Mammary epithelial cell (primary cell): ENCODE measurements at regions not wholly inside any gene's neighbourhood (a gene's known extent, or its start where the extent isn't known, plus 50 kb on each side); places are given as distances from the start of the nearest gene placed in this dataset.

Source experiments
- CTCF ChIP-seq, 2 donors: IDR thresholded peaks in 1 of 2; conservative IDR thresholded peaks in 1 of 2; 2 replicates each; pipeline ENCODE4 v1.5.1; 2011 to 2012; ENCODE audit warnings: inconsistent platforms in 2 of 2, low read length in 2 of 2, mild to moderate bottlenecking in 2 of 2, control low read depth in 1 of 2, low read depth in 1 of 2; ENCODE audit not compliant: insufficient read depth in 1 of 2; ENCODE audit errors: extremely low read depth in 1 of 2
- EZH2 ChIP-seq: IDR thresholded peaks from 2 replicates; pipeline ENCODE4 v1.6.1; 2012; ENCODE audit warnings: low read length, inconsistent platforms, borderline replicate concordance

GRCh38 chr4:122996350-122996749 is 74.0 kb upstream of the NUDT6 start:
- TF ChIP-seq CTCF (conservative IDR thresholded peaks at IDR 0.05 in 1 of 2, IDR thresholded peaks at IDR 0.05 in 1 of 2; ENCODE audit: extremely low read depth in 1 of 2, insufficient read depth in 1 of 2, low read depth in 1 of 2, low read length in 2 of 2) = no peak
- TF ChIP-seq EZH2 = no peak
